Stimulated activated CD8-positive, alpha-beta memory T cell treated with anti-CD3 and anti-CD28 coated beads, Interleukin-12 subunit alpha, Interleukin-12 subunit beta, amount 100 ng/mL, for 1 hour (primary cell): ENCODE measurements at regions not wholly inside any gene's neighbourhood (a gene's known extent, or its start where the extent isn't known, plus 50 kb on each side); places are given as distances from the start of the nearest gene placed in this dataset.
A peak's percentile ranks its signal among the peaks of the same experiment; 100 is the strongest.

Experiments used
- DNase-seq: peaks from one replicate; pipeline ENCODE4 v3.0.0-alpha.2; 2020; ENCODE audit warnings: low read depth

DNA sequence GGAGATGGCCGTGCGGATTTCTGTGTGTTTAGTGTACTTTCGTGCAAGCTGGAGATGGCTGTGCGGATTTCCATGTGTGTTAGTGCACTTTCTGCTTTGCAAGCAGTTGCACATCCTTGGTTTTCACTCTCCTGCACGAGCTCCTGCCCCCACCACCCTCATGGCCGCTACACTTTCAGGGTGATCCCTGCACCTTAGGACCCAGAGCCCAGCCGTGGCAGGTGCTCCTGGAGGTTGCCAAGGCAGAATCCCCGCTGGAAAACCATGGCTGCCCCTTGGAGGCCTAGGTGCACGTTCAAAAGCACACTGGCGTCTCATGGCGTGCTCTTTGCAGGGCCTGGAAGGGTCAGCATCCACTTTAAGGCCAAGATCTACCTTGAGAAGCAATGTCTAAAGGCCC lies 311.0 kb upstream of the TNRC6C start:
- no peak for DNase-seq

DNA sequence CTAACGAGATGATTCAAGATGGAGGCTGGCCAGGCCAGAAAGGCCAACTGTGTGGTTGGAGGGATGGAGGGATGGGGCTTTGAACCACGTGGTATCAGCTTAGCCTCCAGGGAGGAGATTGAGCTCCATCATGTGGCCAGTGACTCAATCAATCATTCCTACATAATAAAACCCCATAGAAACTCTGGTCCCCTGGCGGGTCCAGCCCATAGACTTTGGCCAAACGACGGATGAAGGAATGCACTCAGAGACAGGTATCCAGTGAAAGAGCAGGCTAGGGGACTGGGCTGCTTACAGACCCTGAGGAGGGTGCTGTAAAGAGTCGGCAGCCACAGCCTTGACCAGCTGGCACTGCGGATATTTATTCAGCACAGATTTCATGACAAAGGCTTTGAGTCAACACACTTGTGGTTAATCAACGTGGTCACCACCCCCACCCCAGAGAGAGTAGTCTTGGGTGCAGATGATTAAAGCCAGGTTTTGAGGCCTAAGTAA lies 308.7 kb upstream of the TNRC6C start:
- no peak for DNase-seq

DNA sequence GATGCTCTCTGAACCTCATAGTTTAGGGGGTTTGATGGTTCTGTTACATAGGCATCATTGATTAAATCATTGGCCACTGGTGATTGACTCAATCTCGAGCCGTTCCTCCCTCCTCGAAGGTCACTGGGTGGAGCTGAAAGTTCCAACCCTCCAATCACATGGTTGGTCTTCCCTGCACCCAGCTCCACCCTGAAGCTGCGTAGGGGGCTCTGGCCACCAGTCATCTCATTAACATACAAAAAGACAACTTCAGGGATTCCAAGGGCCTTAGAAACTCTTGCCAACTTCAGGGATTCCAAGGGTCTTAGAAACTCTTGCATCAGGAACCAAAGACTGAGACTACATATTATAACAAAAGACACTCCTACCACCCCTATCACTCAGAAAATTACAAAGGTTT lies 306.5 kb upstream of the TNRC6C start:
- no peak for DNase-seq

DNA sequence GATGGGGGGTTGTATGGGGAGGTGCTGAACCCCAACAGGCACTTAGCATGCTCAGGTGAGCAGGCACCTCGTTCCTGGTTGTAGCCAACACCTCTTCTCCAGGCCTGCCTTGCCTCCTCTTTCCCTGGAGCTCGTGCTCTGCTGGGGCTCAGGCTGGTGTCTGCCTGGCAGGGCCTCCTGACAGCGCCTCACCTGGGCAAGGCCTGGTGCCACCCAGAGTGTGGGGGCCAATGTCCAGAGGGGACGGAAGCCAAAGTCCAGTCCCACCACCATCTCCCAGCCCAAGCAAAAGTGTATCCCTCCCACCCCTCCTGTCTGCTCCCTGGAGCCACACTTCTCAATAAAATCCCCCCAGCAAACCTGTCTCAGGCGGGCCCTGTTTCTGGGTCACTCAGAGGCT lies 304.2 kb upstream of the TNRC6C start:
- no peak for DNase-seq

DNA sequence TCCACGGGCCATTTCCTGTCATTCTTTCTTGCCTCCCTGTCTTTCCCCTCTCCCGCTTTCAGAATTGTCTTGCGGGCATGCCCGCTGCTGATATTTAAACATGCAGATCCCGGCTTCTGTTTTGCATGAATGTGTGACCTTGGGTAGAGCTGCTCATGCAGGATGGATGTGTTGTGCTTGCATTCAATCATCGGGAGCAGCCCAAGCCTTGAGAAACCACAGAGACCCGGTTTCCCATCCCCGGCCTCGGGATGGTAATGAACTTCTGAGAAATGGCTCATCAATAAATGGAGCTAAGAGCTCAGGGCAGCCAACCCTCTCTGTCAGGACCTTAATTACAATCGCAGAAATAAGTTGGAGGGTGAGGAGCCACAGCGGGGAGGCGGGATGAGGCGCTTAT lies 303.7 kb upstream of the TNRC6C start:
- DNase-seq = no peak

DNA sequence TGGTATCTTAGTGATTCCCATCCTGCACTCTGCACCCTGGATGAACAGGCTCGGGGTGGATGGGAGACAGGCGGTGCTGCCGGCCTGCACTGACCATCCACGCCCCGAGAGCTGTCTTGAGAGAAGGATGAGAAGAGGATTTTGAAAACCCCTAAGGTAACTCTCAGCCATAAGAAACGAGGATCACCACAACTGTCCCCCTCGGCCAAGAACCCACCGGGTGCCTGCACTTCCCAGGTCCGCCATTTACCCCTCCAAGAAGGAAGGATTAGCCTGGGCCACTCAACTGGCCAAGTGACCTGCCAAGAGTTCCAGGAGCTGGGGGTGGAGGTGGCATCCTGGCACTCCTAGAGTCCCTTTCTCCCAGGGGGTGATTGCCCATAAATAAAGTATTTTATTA lies 302.4 kb upstream of the TNRC6C start:
- no peak for DNase-seq

DNA sequence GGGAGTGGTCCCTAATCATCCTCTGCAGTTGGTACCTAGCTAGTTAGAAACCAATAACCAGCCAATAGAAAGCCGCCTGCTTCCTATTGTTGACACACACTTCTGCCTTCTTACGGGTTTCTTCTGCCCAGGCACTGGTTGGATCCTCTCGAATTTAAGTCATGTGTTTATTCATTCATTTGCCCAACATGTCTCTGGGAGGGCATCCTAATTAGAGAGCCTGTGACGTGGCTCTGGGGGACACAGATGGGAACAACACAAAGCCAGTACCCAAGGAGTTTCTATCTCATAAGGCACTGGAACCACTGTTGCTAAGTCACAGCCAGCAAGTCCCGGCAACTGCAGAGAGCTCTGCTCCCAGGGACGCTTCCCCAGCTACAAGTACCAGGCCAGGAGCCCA lies 300.7 kb upstream of the TNRC6C start:
- DNase-seq = no peak

DNA sequence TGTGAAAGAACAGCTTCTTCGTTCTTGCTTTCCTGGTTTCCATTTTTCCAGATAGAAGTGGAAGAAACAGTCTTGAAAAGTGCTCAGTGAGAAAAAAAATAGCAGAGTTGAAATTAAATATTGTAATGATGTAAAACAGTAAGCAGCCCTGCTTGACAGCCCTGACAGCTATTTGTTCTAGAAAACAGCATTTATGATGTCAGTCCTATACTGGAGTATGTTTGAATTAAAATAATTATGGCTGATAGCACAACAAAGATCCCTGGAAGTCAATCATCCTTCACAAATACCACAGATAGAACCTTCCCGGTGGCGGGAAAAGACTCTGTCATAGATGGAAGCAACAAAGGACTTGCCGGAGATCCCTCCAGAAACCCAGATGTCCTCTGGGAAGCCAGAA lies 298.0 kb upstream of the TNRC6C start:
- no peak for DNase-seq

DNA sequence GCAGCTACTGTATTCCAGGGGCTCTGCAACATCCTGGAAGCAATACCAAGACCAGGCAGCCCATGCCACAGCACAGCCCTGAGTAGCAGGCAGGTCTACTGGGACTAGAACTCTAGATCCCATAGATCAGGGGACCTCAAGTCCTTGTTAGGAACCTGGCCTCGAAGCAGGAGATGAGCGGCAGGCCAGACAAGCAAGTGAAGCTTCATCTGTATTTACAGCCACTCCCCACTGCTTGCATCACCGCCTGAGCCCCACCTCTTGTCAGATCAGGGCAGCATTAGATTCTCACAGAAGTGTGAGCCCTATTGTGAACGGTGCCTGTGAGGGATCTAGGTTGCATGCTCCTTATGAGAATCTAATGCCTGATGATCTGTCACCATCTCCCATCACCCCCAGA lies 295.7 kb upstream of the TNRC6C start:
- DNase-seq = no peak

DNA sequence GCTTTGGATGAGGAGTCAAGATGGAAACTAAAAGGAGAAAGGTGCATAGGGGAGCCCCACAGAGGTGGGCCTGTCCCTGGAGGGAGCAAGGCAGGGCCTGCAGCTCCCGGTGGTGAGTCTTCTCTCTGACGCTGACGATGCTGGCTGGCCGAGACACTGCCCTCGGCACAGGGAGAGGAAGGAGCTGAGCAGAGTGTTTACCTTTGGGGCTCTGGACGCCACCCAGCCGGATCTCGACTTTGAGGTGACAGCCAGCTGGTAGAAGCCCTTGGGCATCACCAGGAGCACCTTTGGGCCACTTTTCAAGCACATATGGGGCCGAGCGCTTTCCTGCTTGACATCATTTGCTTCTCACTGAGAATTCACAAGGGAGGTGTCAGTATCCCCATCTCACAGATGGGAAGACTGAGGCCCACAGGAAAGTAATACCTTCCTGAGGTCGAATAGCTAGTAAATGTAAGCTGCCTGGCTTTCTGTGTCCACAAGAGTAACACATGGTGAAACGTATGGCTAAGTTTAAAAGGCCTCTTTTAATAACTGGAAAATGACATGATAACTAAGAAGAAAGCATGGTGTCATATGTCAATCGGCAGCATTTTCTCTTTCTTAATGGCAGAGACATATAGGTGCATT lies 294.3 kb upstream of the TNRC6C start:
- DNase-seq = no peak

DNA sequence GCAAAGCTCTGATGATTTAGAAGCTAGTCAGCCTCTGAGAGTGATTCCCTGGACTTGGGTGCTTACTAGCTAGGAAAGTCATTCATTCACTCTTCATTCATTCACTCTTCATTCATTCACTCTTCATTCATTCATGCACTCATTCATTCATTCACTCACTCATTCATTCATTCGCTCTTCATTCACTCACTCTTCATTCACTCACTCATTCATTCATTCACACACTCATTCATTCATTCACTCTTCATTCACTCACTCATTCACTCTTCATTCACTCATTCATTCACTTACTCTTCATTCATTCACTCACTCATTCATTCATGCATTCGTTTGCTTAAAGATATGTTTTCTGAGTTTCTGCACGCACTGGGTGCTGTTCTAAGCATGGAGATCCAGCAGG lies 292.7 kb upstream of the TNRC6C start:
- DNase-seq = no peak

DNA sequence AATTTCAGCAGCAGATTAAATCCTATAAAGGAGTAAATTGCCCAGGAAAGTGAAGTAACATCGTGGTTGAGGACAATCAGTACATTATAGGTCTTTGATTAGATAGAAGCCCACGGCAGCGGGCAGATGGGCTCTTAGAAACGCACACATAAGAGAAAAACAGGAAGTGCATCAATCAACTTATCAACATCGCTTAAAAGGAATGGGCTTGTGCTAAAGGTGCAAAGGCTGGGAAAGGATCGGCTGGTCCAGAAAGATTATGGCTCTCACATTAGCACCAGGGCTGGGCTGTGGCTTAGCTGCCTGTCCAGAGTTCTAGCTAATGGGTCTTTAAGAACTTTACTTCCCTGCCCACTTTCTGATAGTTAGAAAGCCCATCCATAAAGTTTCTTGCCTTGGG lies 292.0 kb upstream of the TNRC6C start:
- no peak for DNase-seq

DNA sequence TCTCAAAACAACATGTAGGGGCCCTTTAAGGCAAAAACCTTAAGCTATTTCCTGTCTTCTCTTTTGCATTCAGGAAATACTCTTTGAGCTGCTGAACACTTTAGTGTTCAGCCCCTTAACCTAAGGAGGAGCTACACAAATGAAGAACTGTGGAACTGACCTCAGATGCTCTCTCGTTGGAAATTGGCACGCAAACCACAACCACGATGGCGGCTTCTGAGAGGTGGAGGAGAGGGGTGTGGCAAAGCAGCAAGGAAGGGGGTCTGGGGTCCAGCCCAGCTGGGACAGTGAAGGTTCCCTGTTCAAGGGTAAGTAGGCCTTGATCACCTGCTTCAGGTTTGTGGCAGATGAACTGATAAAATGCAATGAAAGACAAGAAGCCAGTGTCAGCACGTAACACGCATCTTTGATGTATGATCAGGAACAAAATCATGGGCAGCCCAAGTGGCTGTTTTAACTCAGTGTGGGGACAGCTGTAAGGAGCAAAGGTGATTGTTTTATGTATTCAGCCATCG lies 291.6 kb upstream of the TNRC6C start:
- DNase-seq = peak; percentile 32

DNA sequence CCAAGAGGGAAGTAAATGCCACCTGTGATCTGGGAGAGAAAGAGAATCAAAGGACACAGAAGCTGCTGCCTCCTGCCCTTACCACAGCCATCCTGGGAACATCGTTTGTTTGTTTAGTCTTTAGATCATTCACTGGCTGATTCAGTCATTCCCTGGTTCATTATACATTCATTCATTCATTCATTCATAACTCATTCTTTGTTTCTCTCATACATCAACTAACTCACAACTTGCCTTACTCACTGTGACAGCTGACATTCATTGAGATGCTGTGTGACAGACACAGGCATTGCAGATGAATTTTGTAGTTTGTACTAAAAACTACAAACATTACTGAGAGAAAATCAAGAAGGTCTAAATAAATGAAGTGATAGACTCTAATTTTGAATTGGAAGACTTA lies 291.0 kb upstream of the TNRC6C start:
- no peak for DNase-seq

DNA sequence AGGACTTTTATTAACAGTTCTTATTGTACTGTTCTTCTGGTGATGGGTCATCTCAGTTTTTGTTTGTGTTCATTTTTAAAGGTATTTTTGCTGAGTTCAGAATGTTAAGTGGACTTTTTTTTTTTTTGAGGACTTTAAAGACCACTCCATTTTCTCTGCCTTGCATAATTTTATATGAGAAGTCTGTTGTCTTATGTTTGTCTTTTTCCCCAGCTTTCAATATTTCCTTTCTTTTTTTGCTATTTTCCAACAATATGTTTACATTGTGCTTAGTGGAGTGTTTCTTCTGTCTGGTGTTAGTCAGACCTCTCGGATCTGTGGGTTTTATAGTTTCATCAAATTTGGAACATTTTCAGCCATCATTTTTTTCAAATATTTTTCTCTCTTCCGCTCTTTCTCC lies 290.0 kb upstream of the TNRC6C start:
- no peak for DNase-seq

DNA sequence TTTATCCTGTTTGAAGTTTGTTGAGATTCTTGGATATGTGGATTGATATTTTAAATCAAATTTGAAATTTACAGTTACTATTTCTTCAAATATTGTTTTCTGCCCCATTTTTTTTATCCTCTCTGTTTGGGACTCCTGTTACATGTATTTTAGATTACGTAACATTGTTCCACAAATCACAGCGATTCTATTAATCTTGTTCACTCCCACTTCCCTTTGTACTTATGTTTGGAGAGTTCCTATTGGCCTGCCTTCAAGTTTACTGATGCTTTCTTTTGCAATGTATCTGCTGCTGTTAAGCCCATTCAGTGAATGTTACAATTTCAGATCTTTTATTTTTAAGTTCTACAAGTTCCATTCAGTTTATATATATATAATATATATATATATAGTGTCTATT lies 288.3 kb upstream of the TNRC6C start:
- no peak for DNase-seq

DNA sequence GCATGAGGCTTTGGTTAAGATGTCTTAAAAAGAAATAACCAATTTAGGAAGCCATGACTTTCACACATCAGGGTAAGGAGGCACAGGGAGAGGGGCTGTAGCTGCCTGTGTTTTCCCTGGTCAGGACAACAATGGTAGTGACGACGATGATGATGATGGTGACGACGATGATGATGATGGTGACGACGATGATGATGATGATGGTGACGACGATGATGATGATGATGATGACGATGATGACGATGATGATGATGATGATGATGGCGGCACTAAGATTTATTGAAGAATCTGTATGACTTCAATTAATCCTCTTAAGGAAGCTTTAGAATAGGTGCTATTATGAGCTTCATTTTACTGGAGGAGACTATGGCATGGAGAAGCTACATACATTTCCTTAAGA lies 284.1 kb upstream of the TNRC6C start:
- no peak for DNase-seq

DNA sequence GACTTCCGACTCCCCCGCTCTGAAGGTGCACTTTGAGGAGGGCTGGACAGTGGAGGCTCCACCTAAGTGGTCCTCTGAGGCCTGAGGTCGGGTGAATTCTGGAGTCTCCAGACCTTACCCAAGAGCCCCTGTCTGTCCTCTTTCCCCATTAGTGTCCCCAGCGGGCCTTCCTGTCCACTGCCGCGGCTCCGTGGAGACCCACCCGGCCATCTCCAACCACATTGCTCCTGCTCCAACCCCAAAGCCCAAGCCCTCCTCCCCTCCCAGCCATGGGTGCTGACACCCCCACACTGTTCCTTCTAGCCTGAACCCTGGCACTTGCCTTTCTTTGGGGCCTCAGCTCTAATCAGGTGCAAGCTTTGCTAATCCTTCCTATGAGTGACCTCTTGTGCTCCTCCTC lies 283.1 kb upstream of the TNRC6C start:
- DNase-seq = no peak

DNA sequence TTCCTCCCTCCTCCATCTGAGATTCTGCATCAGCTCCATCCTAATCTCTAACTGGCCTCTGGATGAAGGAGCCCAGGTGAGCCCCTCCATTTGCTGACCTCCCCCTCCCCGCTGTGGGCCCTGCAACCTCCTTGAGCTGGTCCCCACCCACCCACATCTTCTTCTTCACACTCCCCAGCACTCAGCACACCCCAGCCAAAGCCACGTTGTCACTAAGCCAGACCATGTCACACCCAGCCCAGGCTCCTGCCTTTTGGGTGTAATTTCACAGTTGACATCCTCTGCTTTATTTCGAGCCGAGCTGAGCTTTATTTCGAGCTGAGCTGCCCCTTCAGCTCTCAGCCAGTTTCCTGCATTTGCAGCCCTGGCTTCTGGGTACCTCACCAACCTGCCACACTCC lies 282.7 kb upstream of the TNRC6C start:
- DNase-seq = no peak

DNA sequence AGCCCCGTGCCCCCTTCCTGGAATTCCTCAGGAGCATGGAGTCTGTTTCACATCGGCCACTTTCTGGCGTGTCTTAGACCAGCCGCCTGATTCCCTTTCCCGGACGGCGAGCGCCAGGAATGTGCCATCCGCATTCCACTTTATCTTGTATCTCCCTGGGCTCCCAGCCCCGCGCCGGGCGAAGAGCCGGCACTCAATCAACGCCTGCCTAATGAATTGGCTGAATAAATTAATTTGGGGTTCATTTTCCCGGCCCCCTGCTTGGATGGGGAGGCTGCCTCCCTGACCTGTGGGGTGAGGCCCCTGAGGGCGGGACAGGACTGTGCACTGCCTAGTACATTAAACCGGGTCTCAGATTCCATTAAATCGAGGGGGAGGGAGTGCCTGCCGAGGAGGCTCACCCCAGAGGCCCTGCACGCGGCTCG lies 282.3 kb upstream of the TNRC6C start:
- no peak for DNase-seq

DNA sequence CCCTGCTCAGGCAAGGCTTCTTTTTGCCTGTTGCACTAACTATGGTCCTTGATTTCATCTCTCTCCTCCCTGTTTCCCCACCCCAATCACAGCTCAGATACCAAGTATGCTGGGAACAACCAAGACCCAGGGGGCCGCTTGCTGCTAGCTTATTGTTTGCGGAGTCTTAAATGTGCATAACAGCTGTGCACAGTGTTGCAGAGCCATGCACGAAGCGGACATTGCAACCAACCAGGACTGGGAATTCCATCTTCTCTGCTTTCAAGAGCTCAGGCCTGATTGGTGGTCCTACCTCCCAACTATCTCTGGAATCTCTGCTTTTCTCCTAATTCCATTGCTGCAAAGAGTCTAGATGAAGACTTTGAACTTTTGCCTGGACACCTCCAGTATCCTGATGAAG lies 281.3 kb upstream of the TNRC6C start:
- no peak for DNase-seq

DNA sequence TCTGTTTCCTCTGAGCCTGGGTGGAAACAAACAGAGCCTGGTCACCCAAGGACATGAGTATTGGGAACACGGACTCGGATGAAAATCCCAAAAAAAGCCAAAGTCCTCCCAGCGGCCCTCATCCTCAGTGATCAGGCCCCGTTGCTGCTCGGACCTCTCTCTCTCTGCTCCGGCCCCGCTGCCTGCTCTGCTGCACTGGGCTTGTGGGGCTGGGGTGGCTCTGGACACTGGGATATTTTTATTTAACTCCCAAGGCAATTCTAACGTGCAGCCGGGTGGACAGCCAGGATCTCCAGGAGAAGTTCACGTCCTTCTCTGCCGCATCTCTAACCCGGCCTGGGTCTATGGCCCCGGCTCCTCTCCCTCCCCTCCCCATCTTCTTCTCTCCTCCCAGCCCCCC lies 280.9 kb upstream of the TNRC6C start:
- no peak for DNase-seq

DNA sequence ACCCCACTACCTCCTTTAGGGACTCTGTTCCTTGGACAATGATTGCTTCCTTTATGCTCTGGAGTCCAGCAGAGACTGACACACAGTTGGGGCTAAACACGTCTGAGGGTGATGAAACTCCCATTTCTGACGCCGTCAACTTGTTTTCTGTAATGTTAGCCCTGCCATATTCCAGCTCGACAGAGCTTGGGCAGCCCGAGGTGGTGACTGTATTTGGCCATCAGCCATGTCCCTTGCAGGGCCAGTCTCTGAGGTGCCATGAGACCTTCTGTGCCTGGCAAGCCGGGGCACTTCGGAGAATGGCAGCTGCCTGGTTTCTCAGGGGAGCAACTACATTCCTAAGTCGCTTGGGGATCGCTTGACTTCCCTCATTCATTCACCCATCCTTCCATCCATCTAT lies 278.9 kb upstream of the TNRC6C start:
- DNase-seq = no peak

DNA sequence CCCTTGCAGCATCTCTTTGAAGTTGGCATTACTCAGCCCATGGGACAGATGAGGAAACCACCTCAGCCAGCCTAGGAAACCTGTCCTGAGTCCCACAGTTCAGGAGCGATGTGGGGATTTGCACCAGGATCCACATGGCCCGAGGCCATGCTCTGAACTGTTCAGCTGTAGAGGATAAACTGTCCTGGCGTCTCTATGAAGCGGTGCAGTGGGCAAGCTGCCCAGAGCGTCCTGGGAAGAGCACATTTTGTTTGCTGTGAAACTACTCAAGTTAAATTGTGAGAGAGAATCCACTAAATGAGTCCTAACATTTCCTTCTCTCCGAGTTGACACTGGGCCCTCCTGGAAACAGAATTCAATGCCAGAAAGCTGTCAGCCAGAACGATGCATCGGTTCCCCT lies 276.6 kb upstream of the TNRC6C start:
- DNase-seq = no peak
